ENCODE measurements at regions not wholly inside any gene's neighbourhood (a gene's known extent, or its start where the extent isn't known, plus 50 kb on each side); places are given as distances from the start of the nearest gene placed in this dataset.
"Not testable (repeated sequence)": the region's sequence is repeated elsewhere in the genome, so short reads cannot be mapped to it uniquely, and the experiment has no call there.

GRCh38 chr3:13234666-13235065 lies 161.4 kb upstream of the IQSEC1 start:
- TF ChIP-seq CTCF (IDR thresholded peaks at IDR 0.05; ENCODE audit: insufficient read depth, low read length, poor library complexity, severe bottlenecking): no peak
- H3K4me3 ChIP-seq (ENCODE audit: low read depth, low read length): no peak overlapping the region
- DNase-seq (ENCODE audit: low read depth): no peak
- H3K36me3 ChIP-seq (ENCODE audit: control insufficient read depth, insufficient read depth, low read length): no peaks in the 10 kb centered on the region
- peaks cover 9% of the 10 kb centered on the region for H3K27me3 ChIP-seq (ENCODE audit: control insufficient read depth, insufficient read depth, low read length)

GRCh38 chr3:13233487-13234485 lies 160.6 kb upstream of the IQSEC1 start:
- Histone ChIP-seq H3K27me3 (ENCODE audit: control insufficient read depth, insufficient read depth, low read length) (peaks cover 9% of the 10 kb centered on the region), H3K4me3 (ENCODE audit: low read depth, low read length) (no peak overlapping the region), H3K36me3 (ENCODE audit: control insufficient read depth, insufficient read depth, low read length) (no peaks in the 10 kb centered on the region)
- no peak for TF ChIP-seq CTCF (IDR thresholded peaks at IDR 0.05; ENCODE audit: insufficient read depth, low read length, poor library complexity, severe bottlenecking)
- no peak for DNase-seq (ENCODE audit: low read depth)

GRCh38 chr3:13231781-13232666 lies 158.8 kb upstream of the IQSEC1 start:
- no peak overlapping the region for H3K4me3 ChIP-seq (ENCODE audit: low read depth, low read length)
- H3K27me3 ChIP-seq (ENCODE audit: control insufficient read depth, insufficient read depth, low read length): peaks cover 7% of the 10 kb centered on the region
- DNase-seq (ENCODE audit: low read depth): no peak
- H3K36me3 ChIP-seq (ENCODE audit: control insufficient read depth, insufficient read depth, low read length): no peaks in the 10 kb centered on the region
- TF ChIP-seq CTCF (IDR thresholded peaks at IDR 0.05; ENCODE audit: insufficient read depth, low read length, poor library complexity, severe bottlenecking): no peak

- Histone ChIP-seq H3K36me3 (ENCODE audit: control insufficient read depth, insufficient read depth, low read length) (no peaks in the 10 kb centered on the region), H3K27me3 (ENCODE audit: control insufficient read depth, insufficient read depth, low read length) (peaks cover 7% of the 10 kb centered on the region), H3K4me3 (ENCODE audit: low read depth, low read length) (no peak overlapping the region)
- peak; percentile 52 for TF ChIP-seq CTCF (IDR thresholded peaks at IDR 0.05; ENCODE audit: insufficient read depth, low read length, poor library complexity, severe bottlenecking)
- no peak for DNase-seq (ENCODE audit: low read depth)
These were observed 156.2 kb upstream of the IQSEC1 start for GRCh38 chr3:13229273-13229949.

DNA sequence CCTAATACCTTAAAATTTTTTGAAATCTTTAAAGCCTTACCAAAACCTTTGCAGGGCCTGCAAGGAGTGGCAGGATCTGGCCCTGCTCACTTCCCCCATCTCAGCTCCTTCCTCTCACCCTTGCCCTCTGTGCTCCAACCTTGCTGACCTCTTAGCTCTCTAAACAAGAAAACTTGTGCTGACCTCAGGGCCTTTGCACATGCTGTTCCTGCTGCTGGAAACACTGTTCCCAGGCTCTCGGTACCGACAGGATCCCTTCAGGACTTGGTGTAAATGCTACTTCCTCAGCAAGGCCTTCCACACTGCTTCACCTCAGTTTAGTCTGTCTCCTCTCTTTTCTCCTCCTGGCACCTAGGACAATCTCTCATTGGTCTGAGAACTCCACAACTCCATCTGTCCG lies 155.4 kb upstream of the IQSEC1 start:
- DNase-seq (ENCODE audit: low read depth): no peak
- Histone ChIP-seq H3K27me3 (ENCODE audit: control insufficient read depth, insufficient read depth, low read length) (peaks cover 3% of the 10 kb centered on the region), H3K4me3 (ENCODE audit: low read depth, low read length) (no peak overlapping the region), H3K36me3 (ENCODE audit: control insufficient read depth, insufficient read depth, low read length) (no peaks in the 10 kb centered on the region)
- TF ChIP-seq CTCF (IDR thresholded peaks at IDR 0.05; ENCODE audit: insufficient read depth, low read length, poor library complexity, severe bottlenecking): no peak

DNA sequence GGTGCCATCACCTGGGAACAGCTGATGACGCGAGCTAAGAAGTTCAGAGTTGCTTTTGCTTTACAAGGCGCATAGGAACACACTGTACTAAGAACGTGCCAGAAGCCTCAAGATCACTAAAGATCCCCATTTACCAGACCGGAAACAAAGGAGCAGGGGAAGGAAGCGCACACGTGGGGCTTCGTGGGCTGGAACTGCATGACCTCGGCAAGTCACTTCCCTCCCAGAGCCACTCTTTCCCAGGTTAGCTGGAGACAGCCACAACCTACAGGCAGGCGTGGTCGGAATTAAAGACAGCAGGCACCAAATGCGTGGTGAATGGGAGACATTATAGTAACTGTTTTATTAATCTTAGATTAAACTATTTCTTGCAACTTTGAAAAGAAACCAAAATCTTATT lies 154.9 kb upstream of the IQSEC1 start:
- H3K4me3 ChIP-seq (ENCODE audit: low read depth, low read length); DNase-seq (ENCODE audit: low read depth); H3K36me3 ChIP-seq (ENCODE audit: control insufficient read depth, insufficient read depth, low read length); H3K27me3 ChIP-seq (ENCODE audit: control insufficient read depth, insufficient read depth, low read length): not testable (repeated sequence)
